GM18867 (cell line): ENCODE measurements at regions not wholly inside any gene's neighbourhood (a gene's known extent, or its start where the extent isn't known, plus 50 kb on each side); places are given as distances from the start of the nearest gene placed in this dataset.

ENCODE experiments used
- ATAC-seq: cut with Tn5 transposase; IDR thresholded peaks from one replicate; pipeline ENCODE4 v1.9.1; 2021; ENCODE audit warnings: mild to moderate bottlenecking, moderate library complexity; ENCODE audit not compliant: unreplicated experiment

- ATAC-seq = peak; percentile 45
Measured at GRCh38 chr13:80133631-80134261, 207.2 kb downstream of the SPRY2 start.

- no peak for ATAC-seq
Measured at GRCh38 chr13:80132741-80133601, 208.0 kb downstream of the SPRY2 start.

DNA sequence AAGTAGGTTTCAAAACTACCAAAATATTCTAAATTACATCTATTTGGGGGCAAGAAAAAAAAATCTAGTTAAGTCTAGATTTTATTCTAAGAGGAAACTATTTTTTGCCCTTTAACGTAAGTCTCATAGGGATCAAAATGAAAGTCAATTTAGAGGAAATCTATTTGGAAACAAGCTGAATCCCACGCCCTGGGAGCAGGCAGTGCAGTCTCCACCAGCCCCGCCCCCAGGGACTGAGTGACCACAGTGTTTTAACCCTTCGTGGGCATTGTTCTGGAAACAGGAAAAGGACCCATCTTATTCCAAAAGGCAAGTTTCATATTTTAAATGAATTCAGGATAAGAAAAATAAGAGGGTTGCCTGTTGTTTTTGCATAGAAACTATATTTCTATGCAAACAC is 209.7 kb downstream of the SPRY2 start:
- ATAC-seq = no peak

- no peak for ATAC-seq
Measured at GRCh38 chr13:80126389-80127068, 214.4 kb downstream of the SPRY2 start.

- no peak for ATAC-seq
Measured at GRCh38 chr13:80123945-80124344, 217.0 kb downstream of the SPRY2 start.

GRCh38 chr13:80121038-80121437 is 219.9 kb downstream of the SPRY2 start:
- ATAC-seq = peak; percentile 64

GRCh38 chr13:80118506-80118905 is 222.4 kb downstream of the SPRY2 start:
- no peak for ATAC-seq

DNA sequence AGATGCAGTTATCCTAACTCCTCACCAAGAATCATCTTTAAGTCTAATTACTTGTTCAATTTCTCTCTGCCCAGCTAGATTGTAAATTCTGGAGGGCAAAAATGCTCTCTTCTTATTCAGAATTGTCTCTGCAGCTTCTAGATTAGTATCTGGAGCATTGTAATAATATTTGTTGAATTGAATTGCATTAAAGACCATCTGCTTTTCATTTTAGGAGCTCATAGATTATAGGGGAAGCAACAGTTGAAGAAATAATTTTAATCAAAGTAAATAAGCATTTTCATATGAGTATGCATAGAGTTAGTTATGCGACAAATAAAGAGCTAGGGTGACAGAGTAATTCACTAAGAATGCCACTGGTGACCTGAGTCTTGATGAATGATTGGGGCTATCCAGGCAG is 222.8 kb downstream of the SPRY2 start:
- no peak for ATAC-seq

GRCh38 chr13:80117515-80117914 is 223.4 kb downstream of the SPRY2 start:
- no peak for ATAC-seq

- no peak for ATAC-seq
Measured at GRCh38 chr13:80116107-80116506, 224.8 kb downstream of the SPRY2 start.

DNA sequence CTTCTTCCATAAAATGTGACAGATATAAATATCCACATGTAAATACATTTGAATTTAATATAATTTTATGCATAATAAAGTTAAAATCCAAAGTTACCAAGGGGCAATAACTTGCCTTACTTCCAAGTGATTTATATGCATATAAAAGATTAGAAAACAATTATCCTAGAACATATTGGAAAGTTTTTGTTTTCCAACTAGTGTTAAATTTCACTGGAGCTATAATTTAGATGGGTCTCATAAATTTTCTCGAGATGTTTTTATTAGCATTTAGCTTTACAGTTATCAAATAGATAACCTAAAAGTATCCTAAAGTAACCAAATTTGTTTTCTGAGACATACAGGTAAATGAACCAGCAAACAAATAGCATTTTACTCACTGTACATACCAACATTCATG is 225.3 kb downstream of the SPRY2 start:
- no peak for ATAC-seq

GRCh38 chr13:80113714-80114454 is 227.0 kb downstream of the SPRY2 start:
- ATAC-seq = no peak

- no peak for ATAC-seq
Measured at GRCh38 chr13:80109303-80109702, 231.6 kb downstream of the SPRY2 start.

DNA sequence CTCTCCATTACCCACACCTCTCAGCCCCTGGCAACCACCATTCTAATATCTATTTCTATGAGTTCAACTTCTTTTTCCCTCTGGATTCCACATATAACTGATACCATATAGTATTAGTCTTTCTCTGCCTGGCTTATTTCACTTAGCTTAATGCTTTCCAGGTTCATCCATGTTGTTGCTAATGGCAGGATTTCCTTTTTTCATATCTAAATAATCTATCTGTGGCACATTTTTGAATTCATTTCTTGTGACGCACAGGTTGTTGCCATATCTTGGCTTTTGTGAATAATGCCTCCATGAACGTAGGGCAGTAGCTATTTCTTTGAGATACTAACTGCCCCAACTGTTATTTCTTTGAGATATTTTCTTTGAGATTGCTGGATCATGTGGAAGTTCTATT is 235.6 kb downstream of the SPRY2 start:
- ATAC-seq = no peak

DNA sequence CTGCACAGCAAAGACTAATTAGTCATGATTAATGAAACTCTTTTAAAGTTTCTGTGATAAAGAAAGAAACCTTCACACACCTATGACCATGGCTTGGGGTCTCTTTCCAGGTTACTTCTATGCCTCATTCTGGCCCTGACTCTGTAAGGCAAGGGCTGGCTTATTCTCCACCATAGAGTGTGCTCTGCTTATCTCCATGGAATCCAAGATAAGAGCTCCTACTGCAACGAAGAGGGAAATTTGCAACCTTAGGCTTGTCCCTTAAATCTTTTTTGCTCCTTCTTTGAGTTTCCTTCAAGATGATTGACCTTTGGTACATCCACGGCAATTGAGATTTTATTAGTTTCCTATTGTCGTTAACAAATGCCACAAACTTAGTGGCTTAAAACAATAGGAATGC is 239.9 kb downstream of the SPRY2 start:
- no peak for ATAC-seq

DNA sequence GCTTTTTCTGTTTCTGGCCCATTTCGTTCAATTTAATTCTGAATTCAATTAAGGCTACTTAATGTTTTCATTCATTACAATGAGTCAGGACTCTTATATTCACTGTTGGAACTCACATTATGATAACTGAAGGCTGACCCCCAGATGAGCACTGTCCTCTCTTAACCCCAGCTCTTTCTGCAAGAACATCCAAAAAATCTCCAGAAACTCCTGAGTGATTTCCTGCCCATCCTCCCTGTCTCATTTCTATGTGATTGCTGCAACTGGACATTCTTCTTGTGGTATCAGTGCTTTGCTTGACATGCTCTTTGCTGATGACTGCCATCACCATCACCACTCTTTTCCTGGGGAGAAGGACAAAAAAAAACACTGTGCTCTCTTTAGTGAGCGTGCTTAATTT is 240.3 kb downstream of the SPRY2 start:
- ATAC-seq = no peak

DNA sequence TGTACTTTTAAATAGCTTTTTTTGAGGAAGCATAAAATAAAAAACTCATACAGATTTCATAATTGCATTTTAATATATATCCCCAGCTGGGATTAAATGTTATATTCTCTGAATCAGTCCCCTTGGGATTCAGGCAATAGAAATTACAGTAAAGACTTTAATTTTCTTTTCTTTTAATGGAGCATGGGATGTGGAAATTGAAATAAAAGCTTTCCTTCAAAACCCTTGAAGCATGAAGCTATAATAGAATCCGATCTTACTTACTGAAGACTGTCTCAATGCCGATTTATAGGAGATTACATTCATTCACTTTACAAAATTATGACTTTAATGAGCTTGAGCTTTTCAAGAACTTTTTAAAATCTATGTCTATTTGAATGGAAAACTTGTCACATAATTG is 243.4 kb downstream of the SPRY2 start:
- ATAC-seq = no peak

DNA sequence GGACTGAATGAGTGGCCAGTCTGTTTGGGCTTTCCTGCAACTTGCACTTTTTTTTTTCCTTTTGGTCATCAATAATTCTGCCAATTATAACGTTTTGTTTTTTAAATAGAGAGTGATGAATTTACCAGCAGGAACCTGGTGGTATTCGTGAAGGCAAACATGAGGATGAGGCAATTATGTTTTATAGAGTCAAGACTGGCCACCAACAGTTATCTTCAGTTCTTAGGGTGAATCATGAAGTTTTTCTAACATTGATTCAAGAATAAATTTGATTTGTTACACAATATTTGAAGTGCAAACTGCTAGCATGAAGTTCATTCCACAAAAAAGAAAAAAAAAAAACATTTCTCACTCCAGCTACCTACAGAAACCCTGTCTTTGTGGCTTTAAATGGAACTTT is 244.5 kb downstream of the SPRY2 start:
- ATAC-seq = no peak

- ATAC-seq = no peak
Measured at GRCh38 chr13:80094526-80094925, 246.4 kb downstream of the SPRY2 start.

- ATAC-seq = no peak
Measured at GRCh38 chr13:80093888-80094287, 247.0 kb downstream of the SPRY2 start.

- no peak for ATAC-seq
Measured at GRCh38 chr13:80086304-80086721, 254.6 kb downstream of the SPRY2 start.
